Posterior vena cava (tissue), 2 donors: ENCODE measurements at regions not wholly inside any gene's neighbourhood (a gene's known extent, or its start where the extent isn't known, plus 50 kb on each side); places are given as distances from the start of the nearest gene placed in this dataset.
"Not testable (repeated sequence)": the region's sequence is repeated elsewhere in the genome, so short reads cannot be mapped to it uniquely, and the experiment has no call there.

Source experiments
- DNase-seq: peaks from one replicate; pipeline ENCODE4 v3.0.0-alpha.2; 2020; ENCODE audit warnings: low spot score
- intact Hi-C, 2 donors: fragments of 100-400 bp; cut with DNase I; formaldehyde crosslinking; loops; one replicate each; pipeline versions ENCODE4 v1.14.1 to v1.14.2; 2022 to 2023
- donor health status: DM: yes; HTN: yes; CAD: no.
- donor health status: DM: yes; HTN: yes; CAD: no.

GRCh38 chr6:111925296-111925695, 52.0 kb upstream of the FYN start:
- intact Hi-C loops, result no loop called here
- no peak for DNase-seq

DNA sequence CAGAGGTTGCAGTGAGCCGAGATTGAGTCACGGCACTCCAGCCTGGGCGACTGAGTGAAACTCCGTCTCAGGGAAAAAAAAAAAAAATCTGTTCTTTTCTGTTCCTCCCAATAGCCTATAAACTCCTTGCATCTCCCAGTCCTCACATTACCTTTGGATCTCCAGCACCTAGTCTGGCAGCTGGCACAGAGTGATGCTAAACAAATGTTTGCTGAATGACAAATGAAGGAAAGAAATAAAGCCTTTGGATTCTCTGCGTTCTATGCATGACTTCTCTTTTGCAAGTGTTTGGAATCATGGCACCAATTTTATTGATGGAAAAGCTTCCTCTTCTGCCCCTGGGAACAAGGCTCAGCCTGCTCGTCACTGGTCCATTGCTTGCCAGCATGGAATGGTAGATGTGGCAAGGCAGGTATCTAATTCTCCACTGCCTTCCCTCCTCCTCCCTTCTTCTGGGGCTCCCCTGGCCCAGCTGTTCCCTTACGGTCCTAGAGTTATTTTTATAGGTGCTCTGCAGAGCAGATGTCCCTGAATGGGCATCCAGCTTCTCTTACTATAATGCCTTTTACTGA, 53.6 kb upstream of the FYN start:
- intact Hi-C loops, result no loop called here
- DNase-seq, result no peak

GRCh38 chr6:111927321-111927720, 54.1 kb upstream of the FYN start:
- intact Hi-C loops, result no loop called here
- DNase-seq, result no peak

DNA sequence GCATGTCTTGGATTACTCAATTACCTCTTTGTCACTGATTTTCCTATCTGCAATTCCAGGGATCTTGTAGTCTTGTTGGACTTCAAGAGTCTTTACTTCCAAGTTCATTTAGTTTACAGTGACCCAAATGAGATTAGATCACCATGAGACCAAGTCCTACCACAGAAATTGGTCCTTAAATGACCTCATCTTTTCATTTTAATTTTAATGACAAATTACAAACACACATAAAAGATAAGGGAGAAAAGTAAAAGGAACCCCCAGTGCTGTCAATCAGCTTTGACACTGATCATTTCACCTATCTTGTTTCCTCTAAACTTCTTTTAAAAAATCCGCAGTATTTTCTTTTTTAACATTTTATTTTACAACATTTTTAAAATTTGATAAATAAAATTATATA, 54.9 kb upstream of the FYN start:
- intact Hi-C loops, result no loop called here
- DNase-seq, result no peak

GRCh38 chr6:111934611-111935010, 61.4 kb upstream of the FYN start:
- DNase-seq, intact Hi-C loops: not testable (repeated sequence)

- DNase-seq, result no peak
- intact Hi-C loops, result no loop called here
Measured at GRCh38 chr6:111936718-111937117, 63.5 kb upstream of the FYN start.

DNA sequence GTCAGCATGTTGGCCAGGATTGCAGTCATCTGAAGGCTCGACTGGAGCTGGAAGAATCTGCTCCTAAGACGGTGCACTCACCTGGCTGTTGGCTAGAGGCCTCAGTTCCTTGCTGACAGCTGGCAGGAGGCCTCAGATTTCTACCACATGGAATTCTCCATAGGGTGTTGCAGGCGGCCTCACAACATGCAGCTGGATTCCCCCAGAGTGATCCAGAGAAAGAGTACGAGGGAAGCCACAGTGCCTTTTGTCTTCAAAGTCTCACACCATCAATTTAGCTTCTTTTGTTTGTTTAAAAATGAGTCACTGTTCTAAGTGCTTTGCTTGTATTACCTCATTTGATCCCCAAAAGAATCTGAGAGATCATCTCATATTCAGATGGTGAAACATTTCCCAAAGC, 65.5 kb upstream of the FYN start:
- DNase-seq, result no peak
- intact Hi-C loops, result no loop called here

- intact Hi-C loops, result no loop called here
- no peak for DNase-seq
Measured at GRCh38 chr6:111939902-111940301, 66.7 kb upstream of the FYN start.

DNA sequence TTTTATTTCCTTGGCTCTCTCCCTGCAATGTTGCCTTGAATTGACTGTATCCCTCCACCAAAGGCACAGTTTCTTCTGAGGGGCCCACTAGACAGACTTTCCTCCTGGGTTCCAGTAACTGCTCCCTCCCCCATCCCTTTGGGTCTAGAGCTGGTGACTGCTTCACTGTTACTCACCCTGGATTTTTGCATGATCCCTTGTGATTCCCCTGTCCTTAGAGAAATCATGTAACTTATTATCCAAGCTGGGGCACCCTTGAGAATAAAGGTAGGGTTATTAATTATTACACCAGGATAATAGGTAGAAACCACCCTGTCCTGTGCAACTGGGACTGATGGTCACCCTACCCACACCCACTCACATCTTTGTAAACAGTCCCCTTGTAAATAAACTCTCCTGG, 67.5 kb upstream of the FYN start:
- no peak for DNase-seq
- intact Hi-C loops, result no loop called here

DNA sequence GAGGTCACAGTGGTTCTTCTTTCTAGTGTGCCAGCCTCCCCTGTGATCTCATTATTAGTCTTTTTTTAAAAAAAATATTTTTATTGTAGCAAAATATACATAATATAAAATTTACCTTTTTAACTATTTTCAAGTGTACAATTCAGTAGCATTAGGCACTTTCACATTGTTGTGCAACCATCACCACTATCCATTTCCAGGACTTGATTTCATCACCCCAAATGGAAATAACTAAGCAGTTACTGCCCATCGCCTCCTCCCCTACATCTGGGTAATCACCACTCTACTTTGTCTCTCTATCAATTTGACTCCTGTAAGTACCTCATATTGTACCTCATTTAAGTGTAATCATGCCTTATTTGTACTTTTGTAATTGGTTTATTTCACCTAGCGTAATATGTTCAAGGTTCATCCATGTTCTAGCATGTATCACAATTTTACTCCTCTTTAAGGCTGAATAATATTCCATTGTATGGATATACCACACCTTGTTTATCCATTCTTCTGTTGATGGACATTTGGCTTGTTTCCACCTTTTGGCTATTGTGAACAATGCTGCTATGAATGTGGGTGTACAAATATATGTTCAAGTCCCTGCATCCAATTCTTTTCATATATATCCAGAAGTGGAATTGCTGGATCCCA, 68.6 kb upstream of the FYN start:
- intact Hi-C loops, result no loop called here

GRCh38 chr6:111942561-111942960, 69.3 kb upstream of the FYN start:
- intact Hi-C loops, result no loop called here
- DNase-seq, result no peak

More for the DNA sequence above, 68.6 kb upstream of the FYN start:
- no peak for DNase-seq

GRCh38 chr6:111943266-111943665, 70.0 kb upstream of the FYN start:
- intact Hi-C loops, result no loop called here
- no peak for DNase-seq

DNA sequence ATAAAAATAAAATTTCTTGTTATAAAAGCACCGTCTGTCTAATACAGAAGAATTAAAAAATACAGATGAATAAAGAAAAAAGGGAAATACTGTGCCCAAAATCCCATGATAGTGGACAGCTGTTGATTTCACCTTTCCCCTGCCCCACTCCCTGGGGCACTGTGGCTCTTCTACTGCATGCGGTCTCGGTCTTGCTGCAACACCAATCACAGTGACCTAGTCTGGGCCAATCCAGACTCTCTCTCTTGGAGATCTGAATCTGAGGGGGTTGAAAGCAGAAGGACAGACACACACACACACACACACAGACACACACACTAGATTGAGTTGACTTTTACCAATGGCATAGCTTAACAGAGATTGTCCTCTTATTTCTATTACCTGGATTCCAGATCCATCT, 70.5 kb upstream of the FYN start:
- intact Hi-C loops, result loop anchor here in 1 of 2 donors (2.0 kb wide), 1 partner anchor 45 kb away; no protein-coding TSS in a partner anchor
- DNase-seq, result no peak

DNA sequence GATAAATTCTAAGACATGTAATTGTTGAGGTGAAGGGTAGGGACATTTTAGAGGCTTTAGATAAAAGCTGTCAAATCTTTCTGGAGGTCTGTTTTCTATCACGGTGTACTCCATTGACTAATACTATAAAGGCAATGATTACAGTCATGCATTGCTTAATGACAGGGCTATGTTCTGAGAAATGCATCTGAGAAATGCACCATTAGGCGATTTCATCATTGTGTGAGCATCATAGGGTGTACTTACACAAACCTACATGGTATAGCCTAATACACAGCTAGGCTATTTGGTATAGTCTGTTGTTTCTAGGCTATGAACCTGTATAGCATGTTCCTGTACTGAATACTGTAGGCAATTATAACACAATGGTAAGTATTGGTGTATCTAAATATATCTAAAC, 71.3 kb upstream of the FYN start:
- intact Hi-C loops, result loop anchor here in 1 of 2 donors (2.0 kb wide), 1 partner anchor 46 kb away; no protein-coding TSS in a partner anchor
- no peak for DNase-seq

- intact Hi-C loops, result no loop called here
- no peak for DNase-seq
Measured at GRCh38 chr6:111949546-111949945, 76.3 kb upstream of the FYN start.

GRCh38 chr6:111949984-111950383, 76.7 kb upstream of the FYN start:
- intact Hi-C loops, DNase-seq: not testable (repeated sequence)

DNA sequence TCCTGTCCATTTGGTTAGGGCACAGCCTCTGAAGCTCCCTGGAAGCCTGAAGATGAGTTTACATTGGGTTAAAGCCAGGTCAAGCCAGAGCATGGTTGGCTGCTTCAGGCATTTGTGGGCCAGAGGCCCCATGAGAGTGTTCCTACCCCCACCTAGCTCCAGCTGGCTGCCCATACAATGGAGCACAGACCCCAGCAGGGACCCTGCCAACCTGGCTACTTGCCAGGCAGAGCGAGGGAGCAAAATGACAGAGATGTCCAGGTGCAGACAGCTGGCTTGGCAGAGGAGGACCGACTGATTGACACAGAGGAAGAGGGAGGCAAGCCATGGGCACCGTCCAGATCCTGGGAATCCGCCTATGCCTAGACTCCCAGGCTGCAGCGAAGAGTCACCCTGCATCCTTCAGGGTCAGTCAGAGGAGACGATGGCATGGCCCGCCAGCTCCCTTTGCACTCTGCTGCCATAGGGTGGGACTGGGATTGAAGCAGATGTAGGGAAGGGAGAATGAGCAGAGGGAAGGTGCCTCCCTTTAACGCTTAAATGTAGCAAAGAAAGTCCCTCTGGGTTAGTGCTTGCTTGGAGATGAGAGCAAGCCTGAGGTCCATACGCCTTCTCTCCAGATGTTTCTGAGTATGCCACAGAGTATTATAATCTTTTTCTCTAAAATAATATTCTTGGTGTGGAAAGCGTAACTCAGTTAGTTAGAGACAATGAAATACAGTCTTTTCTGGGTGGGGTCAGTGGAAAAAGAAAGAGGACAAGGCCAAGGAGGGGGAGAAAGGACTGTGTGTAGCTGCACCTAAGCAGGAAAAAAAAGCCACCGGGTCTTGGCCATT, 77.6 kb upstream of the FYN start:
- intact Hi-C loops, result no loop called here
- no peak for DNase-seq

GRCh38 chr6:111951497-111952085, 78.3 kb upstream of the FYN start:
- intact Hi-C loops, result no loop called here
- DNase-seq, result no peak

DNA sequence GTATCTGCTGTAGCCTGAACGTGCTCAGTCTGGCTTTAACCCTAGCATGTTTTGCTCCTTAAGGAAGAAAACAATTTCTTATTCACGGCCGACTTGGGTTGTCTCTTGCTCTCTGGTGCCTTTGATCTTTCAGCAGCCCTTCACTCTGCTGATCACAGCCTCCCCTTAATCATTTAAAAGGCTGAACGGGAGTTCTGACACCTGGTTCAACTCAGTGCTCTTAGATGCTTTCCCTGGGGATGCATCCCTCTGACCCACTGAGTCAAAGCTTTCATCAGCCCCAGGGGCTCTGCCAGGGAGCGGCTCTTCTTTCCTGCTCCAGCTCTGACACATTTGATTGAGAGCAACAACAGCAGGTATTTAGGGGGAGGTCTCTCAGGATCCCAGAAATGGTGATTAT, 79.0 kb upstream of the FYN start:
- DNase-seq, result no peak
- intact Hi-C loops, result no loop called here

GRCh38 chr6:111952821-111953540, 79.7 kb upstream of the FYN start:
- no peak for DNase-seq
- intact Hi-C loops, result no loop called here
